CD4-positive, alpha-beta T cell (primary cell): ENCODE measurements at regions not wholly inside any gene's neighbourhood (a gene's known extent, or its start where the extent isn't known, plus 50 kb on each side); places are given as distances from the start of the nearest gene placed in this dataset.

Experiments
- ATAC-seq: fragments of 200-7000 bp; cut with Tn5 transposase; one replicate; pipeline ENCODE4 v1.10.0; 2022; ENCODE audit warnings: mild to moderate bottlenecking; ENCODE audit not compliant: poor library complexity
- CTCF ChIA-PET: fragments of 350-600 bp; sonication (Branson Sonifier 250); formaldehyde crosslinking; loops from one replicate; lab custom pipeline; 2021; ENCODE audit warnings: antibody characterized with exemption, inconsistent platforms; lab: Charles Lee
- POLR2A ChIA-PET: fragments of 350-600 bp; sonication (Branson Sonifier 250); formaldehyde crosslinking; loops from one replicate; lab custom pipeline; 2021; ENCODE audit warnings: antibody characterized with exemption, inconsistent platforms; lab: Charles Lee
- DNase-seq, 14 experiments: peaks; one replicate each; pipeline ENCODE4 v3.0.0-alpha.2; 2013 to 2020; ENCODE audit warnings: mixed read lengths in 2 of 14
- H3K27ac ChIP-seq, 2 donors: one replicate each; pipeline versions ENCODE4 v1.5.1 to v1.7.0; 2013; ENCODE audit warnings: low read length in 2 of 2, low read depth in 1 of 2, mild to moderate bottlenecking in 1 of 2
- H3K27me3 ChIP-seq, 2 experiments: 1 replicate in 1 of 2; 2 replicates in 1 of 2; pipeline versions ENCODE4 v1.6.1 to v1.7.0; 2013; ENCODE audit warnings: low read length in 2 of 2, control low read depth in 1 of 2, mild to moderate bottlenecking in 1 of 2, moderate library complexity in 1 of 2; ENCODE audit not compliant: insufficient read depth in 2 of 2, control insufficient read depth in 1 of 2
- H3K36me3 ChIP-seq: one replicate; pipeline ENCODE4 v1.6.1; 2013; ENCODE audit warnings: low read length, control low read depth; ENCODE audit not compliant: insufficient read depth
- H3K4me1 ChIP-seq: one replicate; pipeline ENCODE4 v1.6.1; 2013; ENCODE audit warnings: low read length, control low read depth; ENCODE audit not compliant: insufficient read depth
- H3K4me3 ChIP-seq: one replicate; pipeline ENCODE4 v1.5.1; 2013; ENCODE audit warnings: mild to moderate bottlenecking, low read length, moderate library complexity
- H3K9me3 ChIP-seq, 2 experiments: 1 replicate in 1 of 2; 2 replicates in 1 of 2; pipeline versions ENCODE4 v1.6.1 to v1.7.0; 2013; ENCODE audit warnings: low read length in 2 of 2, mild to moderate bottlenecking in 2 of 2, control low read depth in 1 of 2, moderate library complexity in 1 of 2; ENCODE audit not compliant: control insufficient read depth in 1 of 2, insufficient read depth in 1 of 2
- H3K27ac Mint-ChIP-seq: one replicate; pipeline ENCODE4 v1.8.0; 2020; ENCODE audit warnings: mixed read lengths
- H3K27me3 Mint-ChIP-seq: one replicate; pipeline ENCODE4 v1.8.0; 2021; ENCODE audit warnings: mixed read lengths
- H3K36me3 Mint-ChIP-seq: one replicate; pipeline ENCODE4 v1.8.0; 2021; ENCODE audit warnings: low read depth, mixed read lengths
- H3K4me1 Mint-ChIP-seq: one replicate; pipeline ENCODE4 v1.8.0; 2021; ENCODE audit warnings: low read depth, mixed read lengths
- H3K4me3 Mint-ChIP-seq: one replicate; pipeline ENCODE4 v1.8.0; 2020; ENCODE audit warnings: mild to moderate bottlenecking, mixed read lengths
- H3K9me3 Mint-ChIP-seq: one replicate; pipeline ENCODE4 v1.8.0; 2020; ENCODE audit warnings: mixed read lengths
- CTCF ChIP-seq: fragments of 200-600 bp; IDR thresholded peaks from one replicate; pipeline ENCODE4 v1.8.0; 2022; ENCODE audit warnings: antibody characterized with exemption, mild to moderate bottlenecking
- intact Hi-C, 2 experiments: fragments of 100-400 bp; cut with DNase I in 1 of 2; cut with micrococcal nuclease in 1 of 2; formaldehyde crosslinking; loops; one replicate each; pipeline versions ENCODE4 v1.15.1 to v1.9.0; 2023 to 2025; cut with DNase I, micrococcal nuclease

GRCh38 chr6:156658186-156658965 lies 118.8 kb upstream of the ARID1B start:
- Mint-ChIP-seq H3K27me3 (peaks cover 6% of the 10 kb centered on the region), H3K36me3 (no peaks in the 10 kb centered on the region), H3K27ac (no peak overlapping the region), H3K9me3 (no peaks in the 10 kb centered on the region), H3K4me3 (no peak overlapping the region), H3K4me1 (no peaks in the 10 kb centered on the region)
- Histone ChIP-seq H3K27ac (no peak overlapping the region), H3K36me3 (no peaks in the 10 kb centered on the region), H3K27me3 (peaks cover 0 to 3% of the 10 kb centered on the region in 2 experiments), H3K4me1 (peaks cover 3% of the 10 kb centered on the region), H3K9me3 (peaks cover 4 to 6% of the 10 kb centered on the region in 2 experiments), H3K4me3 (no peak overlapping the region)
- ChIA-PET CTCF (no interaction called here), POLR2A (no interaction called here)
- no peak for TF ChIP-seq CTCF
- no peak for DNase-seq
- no peak for ATAC-seq
- intact Hi-C loops: no loop called here

GRCh38 chr6:156657296-156657695 lies 119.9 kb upstream of the ARID1B start:
- peaks cover 0 to 3% of the 10 kb centered on the region in 2 experiments for H3K27me3 ChIP-seq
- Mint-ChIP-seq H3K27ac (no peak overlapping the region), H3K36me3 (no peaks in the 10 kb centered on the region), H3K4me3 (no peak overlapping the region), H3K9me3 (no peaks in the 10 kb centered on the region), H3K27me3 (peaks cover 6% of the 10 kb centered on the region), H3K4me1 (no peaks in the 10 kb centered on the region)
- H3K4me1 ChIP-seq: peaks cover 3% of the 10 kb centered on the region
- intact Hi-C loops: no loop called here
- CTCF ChIA-PET: no interaction called here
- H3K4me3 ChIP-seq: no peak overlapping the region
- no peak for DNase-seq
- no peak for ATAC-seq
- no peak overlapping the region for H3K27ac ChIP-seq
- H3K9me3 ChIP-seq: peaks cover 4 to 6% of the 10 kb centered on the region in 2 experiments
- POLR2A ChIA-PET: no interaction called here
- no peaks in the 10 kb centered on the region for H3K36me3 ChIP-seq
- TF ChIP-seq CTCF: no peak

GRCh38 chr6:156654919-156655918 lies 122.0 kb upstream of the ARID1B start:
- H3K9me3 ChIP-seq: peaks cover 0 to 4% of the 10 kb centered on the region in 2 experiments
- H3K27ac Mint-ChIP-seq: no peak overlapping the region
- peaks cover 3% of the 10 kb centered on the region for H3K4me1 ChIP-seq
- no peaks in the 10 kb centered on the region for H3K36me3 Mint-ChIP-seq
- peaks cover 0 to 3% of the 10 kb centered on the region in 2 experiments for H3K27me3 ChIP-seq
- no peak for TF ChIP-seq CTCF
- no peaks in the 10 kb centered on the region for H3K36me3 ChIP-seq
- ChIA-PET CTCF (no interaction called here), POLR2A (no interaction called here)
- peaks cover 6% of the 10 kb centered on the region for H3K27me3 Mint-ChIP-seq
- ATAC-seq (no peak), DNase-seq (no peak)
- no peak overlapping the region for H3K4me3 ChIP-seq
- no peak overlapping the region for H3K27ac ChIP-seq
- H3K9me3 Mint-ChIP-seq: no peaks in the 10 kb centered on the region
- intact Hi-C loops: no loop called here
- no peak overlapping the region for H3K4me3 Mint-ChIP-seq
- H3K4me1 Mint-ChIP-seq: no peaks in the 10 kb centered on the region
